ENCODE measurements at regions not wholly inside any gene's neighbourhood (a gene's known extent, or its start where the extent isn't known, plus 50 kb on each side); places are given as distances from the start of the nearest gene placed in this dataset.

DNA sequence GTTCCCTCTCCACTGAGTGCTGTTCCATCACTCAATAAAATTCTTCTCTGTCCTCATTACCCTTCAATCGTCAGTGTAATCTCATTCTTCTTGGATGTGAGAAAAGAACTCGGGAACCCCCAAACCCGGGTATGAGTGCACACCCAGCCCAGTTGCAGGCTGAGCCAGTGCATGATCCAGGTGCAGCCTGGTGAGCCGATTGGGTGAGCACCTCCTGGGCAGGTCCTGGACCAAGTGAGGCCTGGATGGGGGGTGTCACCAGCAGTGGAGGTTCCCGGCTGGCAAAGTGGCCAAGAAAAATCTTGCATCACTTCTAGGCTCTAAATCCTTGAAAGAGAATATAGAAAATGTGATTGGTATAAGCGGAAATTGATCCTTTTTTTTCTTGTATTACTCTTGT lies 878.8 kb upstream of the KLHL1 start:
- no peak for TF ChIP-seq CTCF (IDR thresholded peaks at IDR 0.05)
- no peak for TF ChIP-seq ZFX (IDR thresholded peaks at IDR 0.05; ENCODE audit: borderline replicate concordance)
